CD4-positive, alpha-beta T cell treated with Interleukin-15 for 4 hours (primary cell): ENCODE measurements at regions not wholly inside any gene's neighbourhood (a gene's known extent, or its start where the extent isn't known, plus 50 kb on each side); places are given as distances from the start of the nearest gene placed in this dataset.

Source experiments
- DNase-seq: peaks from one replicate; pipeline ENCODE4 v3.0.0-alpha.2; 2020; ENCODE audit warnings: low spot score

DNA sequence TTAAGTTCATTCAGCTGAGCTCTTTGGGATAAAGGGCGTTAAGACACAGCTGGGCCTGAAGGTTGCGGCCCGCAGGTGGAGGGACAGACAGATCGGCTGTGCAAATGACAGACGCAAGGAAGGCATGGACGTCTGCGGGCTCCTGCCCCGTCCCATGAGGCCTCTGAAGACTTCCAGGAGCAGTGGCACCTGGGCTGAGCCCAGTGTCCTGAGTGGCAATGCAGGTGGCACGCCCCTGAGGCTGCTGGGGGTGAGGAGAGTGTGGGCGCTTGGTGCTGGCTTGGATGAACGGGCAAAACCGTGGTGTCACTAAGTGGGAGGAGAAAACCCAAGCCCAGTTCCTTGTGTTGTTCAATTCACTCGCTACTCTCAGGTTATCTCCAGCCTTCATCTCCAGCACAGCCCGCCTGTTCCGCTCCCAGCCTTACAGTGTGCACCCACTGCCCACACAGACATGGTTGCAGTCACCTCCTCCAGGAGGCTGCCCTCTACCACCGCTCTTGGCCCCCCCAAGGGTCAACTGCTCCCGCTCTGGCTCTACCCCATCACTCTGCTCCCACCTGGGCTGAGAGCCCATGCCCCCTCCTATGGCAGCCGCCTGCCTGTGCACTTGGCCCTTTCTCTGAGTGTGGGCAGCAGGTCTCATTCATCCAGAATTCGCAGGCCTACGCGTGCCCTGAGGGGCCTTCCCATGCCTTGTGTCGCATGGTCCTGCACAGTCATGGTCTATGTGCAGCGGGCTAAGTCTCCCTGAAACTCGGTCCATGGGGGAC, 50.3 kb downstream of the PTGR3 start:
- no peak for DNase-seq

DNA sequence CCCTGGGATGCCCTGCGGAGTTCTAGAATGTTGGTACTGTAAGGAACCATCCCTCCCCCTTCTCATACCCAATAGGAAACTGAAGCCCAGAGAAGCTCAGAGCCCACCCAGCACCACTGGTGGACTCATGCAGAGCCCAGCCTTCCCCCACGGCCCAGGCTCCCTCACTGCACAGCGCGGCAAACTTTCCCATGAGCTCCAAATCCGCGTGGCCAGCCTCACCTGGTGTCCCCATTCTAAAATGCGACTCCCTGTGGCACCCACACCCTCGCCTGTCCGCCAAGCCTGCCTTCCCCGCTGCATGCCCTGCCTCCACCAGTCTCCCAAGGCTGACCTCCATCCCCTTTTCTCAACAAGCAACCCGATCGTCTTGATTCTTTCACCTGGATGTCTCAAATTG, 51.1 kb downstream of the PTGR3 start:
- DNase-seq: no peak

DNA sequence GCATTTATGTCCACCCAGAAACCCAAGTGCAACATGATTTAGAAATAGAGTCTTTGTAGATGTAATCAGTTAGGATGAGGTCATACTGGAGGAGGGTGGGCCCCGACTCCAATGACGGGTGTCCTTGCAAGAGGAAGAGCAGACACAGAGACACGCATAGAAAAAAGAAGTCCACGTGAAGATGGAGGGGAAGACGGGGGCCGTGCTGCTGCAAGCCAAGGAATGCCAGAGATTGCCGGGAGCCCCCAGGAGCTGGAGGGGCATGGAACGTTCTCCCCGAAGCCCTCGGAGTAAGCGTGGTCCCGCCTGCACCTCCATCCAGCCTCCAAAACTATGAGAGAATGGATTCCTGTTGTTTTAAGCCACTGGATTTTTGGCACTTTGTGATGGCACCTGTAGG, 51.6 kb downstream of the PTGR3 start:
- no peak for DNase-seq

DNA sequence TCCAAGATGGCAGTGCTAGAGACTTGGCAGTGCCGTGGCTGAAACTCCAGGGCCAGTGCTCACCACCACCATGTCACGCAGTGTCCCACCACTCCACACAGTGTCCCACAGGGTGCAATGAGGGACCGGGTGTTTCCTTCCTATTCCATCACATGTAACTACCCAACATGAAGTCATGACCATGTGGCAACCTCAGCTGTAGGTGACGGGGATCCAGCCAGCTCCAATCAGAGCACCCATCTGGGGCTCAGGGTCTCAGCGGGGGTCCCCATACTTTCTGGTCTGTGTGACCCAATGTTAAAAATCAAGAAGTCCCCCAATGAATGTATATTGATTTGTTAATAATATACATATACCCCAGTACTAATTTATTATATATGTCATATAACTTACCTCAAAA, 52.1 kb downstream of the PTGR3 start:
- no peak for DNase-seq

DNA sequence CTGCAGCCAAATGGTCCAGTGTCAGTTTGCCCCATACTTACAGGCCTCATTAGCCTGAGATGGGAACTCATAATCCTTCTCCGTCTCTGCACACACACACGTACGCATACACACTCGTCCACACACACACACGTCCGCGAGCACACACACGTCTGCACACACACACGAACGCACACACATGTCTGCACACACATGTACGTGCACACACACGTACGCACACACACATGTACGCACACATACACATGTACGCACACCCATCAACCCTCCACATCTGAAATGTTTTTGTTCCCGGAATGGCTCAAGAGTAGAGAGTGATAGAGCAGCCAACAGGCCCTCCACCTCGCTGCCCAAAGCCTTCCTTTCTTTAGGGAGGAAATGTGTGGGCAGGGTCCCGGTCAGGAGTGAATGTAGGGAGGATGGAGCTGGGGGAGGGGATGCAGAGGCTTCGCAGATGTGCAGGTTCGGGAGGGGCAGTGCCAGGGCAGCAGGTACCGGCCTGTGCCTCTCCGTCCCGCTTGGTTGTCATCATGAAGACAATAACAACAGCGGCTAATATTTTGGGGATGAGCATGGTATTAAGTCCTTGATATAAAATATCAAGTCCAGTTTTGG, 52.7 kb downstream of the PTGR3 start:
- DNase-seq: no peak

DNA sequence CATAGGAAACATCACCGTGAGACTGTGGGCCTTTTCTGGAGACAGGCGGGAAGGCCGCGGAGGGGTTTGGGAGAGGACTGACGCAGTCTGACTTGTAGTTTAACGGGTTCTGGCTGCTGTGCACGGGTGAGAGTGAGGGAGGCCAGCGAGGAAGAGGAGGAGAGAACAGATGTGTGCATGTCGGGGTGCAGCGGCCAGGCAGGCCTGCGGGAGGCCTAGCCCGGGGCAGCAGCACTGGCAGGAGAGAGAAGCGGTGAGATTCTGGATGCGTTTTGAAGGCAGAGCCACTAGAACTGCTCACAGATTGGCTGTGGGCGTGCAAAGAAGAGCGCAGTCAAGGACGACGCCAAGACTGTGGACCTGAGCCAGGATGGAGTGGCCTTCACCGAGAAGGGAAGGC, 53.9 kb downstream of the PTGR3 start:
- no peak for DNase-seq

- no peak for DNase-seq
Measured at GRCh38 chr18:75154259-75154658, 54.7 kb downstream of the PTGR3 start.

DNA sequence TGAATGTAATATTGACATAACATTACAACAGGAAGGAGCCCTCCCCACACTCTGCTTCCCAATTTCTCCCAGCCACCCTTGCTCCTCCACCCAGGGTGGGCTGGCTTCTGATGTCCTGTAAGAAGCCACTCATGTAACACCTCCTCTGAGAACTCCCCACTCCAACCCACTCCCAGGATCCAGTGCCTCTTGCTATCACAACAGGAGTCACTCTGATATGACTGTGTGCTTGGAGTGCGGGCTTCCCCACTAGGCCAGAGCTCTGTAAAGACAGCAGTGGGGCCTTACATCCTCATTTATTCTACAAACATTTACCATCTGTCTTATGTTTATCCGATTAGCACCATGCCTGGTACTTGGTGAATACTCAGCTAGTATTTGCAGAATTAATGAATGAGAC, 65.1 kb downstream of the PTGR3 start:
- DNase-seq: no peak

DNA sequence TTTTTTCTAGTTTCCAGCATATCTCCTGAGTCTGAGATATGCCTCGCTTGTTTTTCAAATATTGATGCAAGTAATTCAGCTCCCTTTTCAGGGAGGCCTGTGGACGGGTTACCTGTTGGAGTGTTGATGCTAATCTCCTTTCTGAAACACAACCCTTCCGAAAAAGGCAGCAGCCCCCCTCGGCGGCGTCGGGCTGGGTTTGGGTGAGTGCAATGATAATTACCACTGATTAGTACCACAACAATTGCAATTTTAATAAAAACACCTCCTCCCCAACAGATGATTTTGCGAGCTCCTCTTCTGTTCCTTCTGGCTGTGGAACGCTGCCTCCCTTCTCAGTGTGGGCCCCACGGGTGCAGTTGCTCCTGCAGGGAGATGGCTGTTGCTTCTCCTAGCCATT, 66.3 kb downstream of the PTGR3 start:
- no peak for DNase-seq

DNA sequence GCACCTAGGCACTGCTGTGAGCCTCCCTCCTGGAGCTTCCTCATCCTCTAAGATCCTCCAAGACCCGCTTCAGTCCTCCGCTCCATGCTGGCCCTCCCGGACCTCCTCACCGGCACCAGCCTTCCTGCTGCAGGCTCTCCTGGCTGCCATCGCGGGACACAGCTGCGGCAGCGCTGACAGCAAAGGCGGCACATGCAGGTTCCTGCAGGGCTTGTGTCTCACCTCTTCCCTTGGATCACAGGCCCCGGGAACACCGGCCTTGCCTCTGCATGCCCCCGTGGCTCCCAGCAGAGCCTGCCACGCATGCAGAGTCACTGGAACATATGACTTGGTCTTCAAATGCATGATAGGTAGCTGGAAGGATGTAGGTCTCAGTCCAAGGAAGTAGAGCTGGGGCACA, 67.2 kb downstream of the PTGR3 start:
- DNase-seq: no peak

- DNase-seq: no peak
Measured at GRCh38 chr18:75141166-75141565, 67.8 kb downstream of the PTGR3 start.

DNA sequence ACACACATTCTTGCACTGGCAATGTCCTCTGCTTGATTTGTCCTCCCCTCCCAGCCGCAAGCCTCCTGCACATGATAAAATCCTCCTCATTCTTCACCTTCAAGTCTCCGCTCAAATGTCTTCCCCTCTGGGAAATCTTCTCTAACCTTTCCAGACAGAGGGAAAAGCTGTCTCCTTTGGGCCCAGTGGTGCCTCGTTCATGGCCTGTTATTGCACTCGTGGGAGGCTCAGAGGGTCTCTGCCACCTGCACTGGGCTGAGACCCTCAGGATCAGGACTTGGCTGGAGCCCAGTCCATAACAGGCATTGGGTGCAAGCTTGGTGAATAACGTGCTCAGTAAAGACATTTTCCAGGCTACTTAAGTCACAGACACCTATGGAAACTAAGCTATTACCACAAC, 68.6 kb downstream of the PTGR3 start:
- DNase-seq: no peak

- DNase-seq: no peak
Measured at GRCh38 chr18:75139226-75139911, 69.6 kb downstream of the PTGR3 start.

GRCh38 chr18:75137346-75137877, 71.5 kb downstream of the PTGR3 start:
- no peak for DNase-seq

DNA sequence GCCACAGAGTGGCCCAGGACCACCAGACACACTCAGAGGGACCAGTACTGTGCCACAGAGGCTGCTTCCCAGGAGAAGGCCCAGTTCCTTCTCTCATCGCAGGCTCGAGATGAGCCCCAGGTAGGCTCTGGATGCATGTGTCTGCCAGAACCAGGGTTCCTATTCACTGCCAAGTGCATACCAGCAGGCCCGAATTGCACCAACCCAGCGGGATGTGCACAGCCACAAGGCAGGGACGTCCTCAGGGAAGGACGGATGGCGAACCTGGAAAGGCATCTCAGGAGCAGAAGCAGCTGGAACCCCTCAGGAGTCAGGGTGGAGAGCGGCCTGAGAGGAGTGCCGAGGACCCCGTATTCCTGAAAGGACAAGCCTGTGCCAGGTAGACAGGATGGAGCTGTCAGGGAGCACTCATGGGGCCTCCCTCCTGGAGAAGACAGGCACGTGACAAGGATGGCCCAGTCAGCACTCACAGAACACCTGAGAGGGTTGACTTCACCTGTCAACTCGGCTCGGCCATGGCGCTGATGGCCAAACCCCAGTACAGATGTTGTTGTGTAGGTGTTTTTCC, 73.7 kb downstream of the PTGR3 start:
- DNase-seq: no peak

- DNase-seq: no peak
Measured at GRCh38 chr18:75134611-75134975, 74.3 kb downstream of the PTGR3 start.

- DNase-seq: no peak
Measured at GRCh38 chr18:75133721-75134610, 75.0 kb downstream of the PTGR3 start.

DNA sequence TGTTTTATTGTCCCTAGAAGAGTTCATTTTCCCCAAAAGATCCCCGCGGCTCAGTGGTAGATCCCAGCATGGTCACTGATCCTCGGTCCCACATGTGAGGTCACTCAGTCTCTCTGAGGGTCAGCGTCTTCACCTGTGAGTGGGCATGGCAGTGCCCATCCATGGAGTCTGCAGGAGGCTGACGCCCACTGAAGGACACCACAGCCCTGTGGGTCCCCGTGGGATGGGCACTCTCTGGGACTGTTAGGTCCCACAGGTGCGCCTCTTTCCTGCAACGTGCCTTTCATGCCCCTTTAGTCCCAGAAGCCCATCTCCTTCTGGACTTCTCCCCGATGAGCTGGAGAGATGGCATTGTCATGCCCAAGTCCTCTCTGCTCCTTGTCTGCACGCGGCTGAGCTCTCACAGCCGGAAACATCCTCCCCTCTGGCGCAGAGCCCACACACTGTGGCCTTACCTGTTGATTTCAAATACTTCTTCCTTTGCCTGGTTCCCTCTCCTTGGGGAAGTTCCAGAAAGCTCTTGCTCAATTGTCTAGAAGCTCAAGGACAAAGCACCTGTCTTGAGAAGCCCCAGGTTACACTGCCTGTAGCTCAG, 75.9 kb downstream of the PTGR3 start:
- DNase-seq: no peak

- no peak for DNase-seq
Measured at GRCh38 chr18:75132098-75132870, 76.7 kb downstream of the PTGR3 start.

DNA sequence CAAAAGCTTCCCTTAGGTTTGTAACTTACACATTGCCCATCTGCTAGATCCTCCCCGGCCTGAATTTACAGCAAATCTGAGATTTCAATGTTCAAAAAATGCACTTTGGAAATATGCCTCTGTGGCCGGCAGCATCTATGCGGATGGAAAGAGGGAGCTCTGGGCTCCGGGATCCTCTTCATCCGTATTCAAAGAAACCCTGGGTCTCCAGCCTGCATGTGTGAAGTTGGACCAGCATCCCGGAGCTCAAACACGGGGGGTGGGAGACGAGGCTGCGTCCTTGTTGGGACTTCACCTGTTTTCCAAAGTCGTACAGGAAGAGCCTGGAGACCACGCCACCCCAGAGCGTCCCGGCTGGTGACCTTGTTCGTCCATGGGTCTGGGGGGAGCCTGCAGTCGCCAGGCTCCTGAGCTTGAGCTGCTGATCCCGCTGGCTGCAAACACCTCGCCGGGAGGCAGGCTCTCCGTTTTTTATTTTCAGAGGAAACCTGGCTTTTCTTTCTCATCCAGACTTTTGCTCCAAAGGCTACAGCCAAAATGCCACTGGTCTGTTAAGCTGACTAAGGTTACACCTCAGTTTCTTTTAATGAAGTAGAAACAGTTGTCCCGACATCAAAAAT, 77.4 kb downstream of the PTGR3 start:
- DNase-seq: no peak
